ENCODE measurements at regions not wholly inside any gene's neighbourhood (a gene's known extent, or its start where the extent isn't known, plus 50 kb on each side); places are given as distances from the start of the nearest gene placed in this dataset.

- Histone ChIP-seq H3K36me3 (ENCODE audit: insufficient read depth, low read length, poor library complexity, severe bottlenecking) (no peaks in the 10 kb centered on the region), H3K27me3 (replicated peaks; ENCODE audit: insufficient read depth, low read depth, low read length, poor library complexity) (no peaks in the 10 kb centered on the region), H3K4me3 (ENCODE audit: low read depth, low read length, poor library complexity, severe bottlenecking) (no peak overlapping the region), H3K27ac (ENCODE audit: low read depth, low read length, poor library complexity, severe bottlenecking) (no peak overlapping the region), H3K9me3 (ENCODE audit: low read depth, low read length, poor library complexity, severe bottlenecking) (no peaks in the 10 kb centered on the region), H3K4me1 (ENCODE audit: insufficient read depth, low read length, poor library complexity, severe bottlenecking) (no peaks in the 10 kb centered on the region)
- CTCF ChIA-PET: no interaction called here
- no peak for TF ChIP-seq CTCF (conservative IDR thresholded peaks at IDR 0.05; ENCODE audit: low read depth, low read length)
- no peak for DNase-seq (ENCODE audit: low spot score)
- no TSS peak for BruUV-seq (replicated peaks)
- POLR2A ChIA-PET (ENCODE audit: low non-redundant PET): interaction anchor here (0.6 kb wide), 1 partner anchor 265 kb away, joined by 3 read pairs; no protein-coding TSS in a partner anchor
- intact Hi-C loops (cut with micrococcal nuclease; ENCODE audit: unreplicated experiment): no loop called here
These were observed 65.7 kb upstream of the JUN start for GRCh38 chr1:58849551-58849950.

- no peaks in the 10 kb centered on the region for H3K4me1 ChIP-seq (ENCODE audit: insufficient read depth, low read length, poor library complexity, severe bottlenecking)
- H3K27me3 ChIP-seq (replicated peaks; ENCODE audit: insufficient read depth, low read depth, low read length, poor library complexity): no peaks in the 10 kb centered on the region
- ChIA-PET CTCF (no interaction called here), POLR2A (ENCODE audit: low non-redundant PET) (no interaction called here)
- TF ChIP-seq EZH2 (IDR thresholded peaks at IDR 0.05; ENCODE audit: borderline replicate concordance, low read depth, low read length, poor library complexity, severe bottlenecking): no peak
- TF ChIP-seq CTCF (conservative IDR thresholded peaks at IDR 0.05; ENCODE audit: low read depth, low read length): no peak
- no peaks in the 10 kb centered on the region for H3K9me3 ChIP-seq (ENCODE audit: low read depth, low read length, poor library complexity, severe bottlenecking)
- DNase-seq (ENCODE audit: low spot score): no peak
- intact Hi-C loops (cut with micrococcal nuclease; ENCODE audit: unreplicated experiment): no loop called here
- no peak overlapping the region for H3K27ac ChIP-seq (ENCODE audit: low read depth, low read length, poor library complexity, severe bottlenecking)
- H3K36me3 ChIP-seq (ENCODE audit: insufficient read depth, low read length, poor library complexity, severe bottlenecking): no peaks in the 10 kb centered on the region
- no TSS peak for BruUV-seq (replicated peaks)
- no peak overlapping the region for H3K4me3 ChIP-seq (ENCODE audit: low read depth, low read length, poor library complexity, severe bottlenecking)
These were observed 66.8 kb upstream of the JUN start for GRCh38 chr1:58850636-58851035.

- POLR2A ChIA-PET (ENCODE audit: low non-redundant PET): no interaction called here
- BruUV-seq (replicated peaks): no TSS peak
- no peaks in the 10 kb centered on the region for H3K9me3 ChIP-seq (ENCODE audit: low read depth, low read length, poor library complexity, severe bottlenecking)
- H3K4me3 ChIP-seq (ENCODE audit: low read depth, low read length, poor library complexity, severe bottlenecking): no peak overlapping the region
- no peak for DNase-seq (ENCODE audit: low spot score)
- H3K27ac ChIP-seq (ENCODE audit: low read depth, low read length, poor library complexity, severe bottlenecking): no peak overlapping the region
- CTCF ChIA-PET: no interaction called here
- no peaks in the 10 kb centered on the region for H3K27me3 ChIP-seq (replicated peaks; ENCODE audit: insufficient read depth, low read depth, low read length, poor library complexity)
- intact Hi-C loops (cut with micrococcal nuclease; ENCODE audit: unreplicated experiment): no loop called here
- no peaks in the 10 kb centered on the region for H3K4me1 ChIP-seq (ENCODE audit: insufficient read depth, low read length, poor library complexity, severe bottlenecking)
- TF ChIP-seq CTCF (conservative IDR thresholded peaks at IDR 0.05; ENCODE audit: low read depth, low read length) (no peak), EZH2 (IDR thresholded peaks at IDR 0.05; ENCODE audit: borderline replicate concordance, low read depth, low read length, poor library complexity, severe bottlenecking) (no peak)
- H3K36me3 ChIP-seq (ENCODE audit: insufficient read depth, low read length, poor library complexity, severe bottlenecking): no peaks in the 10 kb centered on the region
These were observed 69.1 kb upstream of the JUN start for GRCh38 chr1:58852731-58853485.

All from A673 (cell line).